ENCODE measurements at regions not wholly inside any gene's neighbourhood (a gene's known extent, or its start where the extent isn't known, plus 50 kb on each side); places are given as distances from the start of the nearest gene placed in this dataset.

DNA sequence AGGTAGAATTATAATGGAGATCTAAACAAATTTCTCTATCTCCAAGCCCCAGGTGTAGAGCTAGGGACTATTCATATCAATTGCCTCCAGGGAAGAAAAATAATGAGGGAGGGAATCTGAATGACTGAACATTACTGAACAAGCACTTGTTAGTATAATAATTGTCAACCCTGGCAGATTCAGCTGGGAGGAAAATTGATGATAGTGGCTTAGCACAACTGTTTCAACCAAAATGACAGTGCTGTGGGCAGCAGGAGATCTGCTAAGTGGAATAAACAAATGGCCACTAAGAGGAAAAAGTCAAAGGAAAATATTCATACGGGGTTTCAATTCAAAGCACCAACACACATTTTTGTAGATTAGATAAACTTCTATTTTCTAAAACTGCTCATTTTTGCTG, 294.9 kb upstream of the ZNF385D start:
- no peaks in the 10 kb centered on the region for H3K23me2 ChIP-seq (ENCODE audit: insufficient read length, low read depth, low read length, poor library complexity, severe bottlenecking)
- H3K4me3 Mint-ChIP-seq, result no peak overlapping the region
- H3K14ac ChIP-seq (ENCODE audit: insufficient read depth, low read length), result no peak overlapping the region
- H2BK5ac ChIP-seq (ENCODE audit: insufficient read length, low read length), result no peak overlapping the region
- H2BK12ac ChIP-seq (ENCODE audit: insufficient read length, low read depth, low read length), result no peak overlapping the region
- H2AFZ ChIP-seq (ENCODE audit: low read length), result no peak overlapping the region
- no peak overlapping the region for H3K4ac ChIP-seq (ENCODE audit: low read depth, low read length)
- H3K56ac ChIP-seq (ENCODE audit: insufficient read length, low read depth, low read length), result no peak overlapping the region
- no peak overlapping the region; a peak in 1 of 7 replicates for H3K27ac Mint-ChIP-seq
- no peaks in the 10 kb centered on the region for H3K27me3 Mint-ChIP-seq (ENCODE audit: low read depth)
- no peak overlapping the region for H3K9ac ChIP-seq (ENCODE audit: extremely low read depth, insufficient read length, low read length)
- H4K8ac ChIP-seq (replicated peaks; ENCODE audit: insufficient read length, low read depth, low read length), result no peak overlapping the region
- TF ChIP-seq, protein P1, sequence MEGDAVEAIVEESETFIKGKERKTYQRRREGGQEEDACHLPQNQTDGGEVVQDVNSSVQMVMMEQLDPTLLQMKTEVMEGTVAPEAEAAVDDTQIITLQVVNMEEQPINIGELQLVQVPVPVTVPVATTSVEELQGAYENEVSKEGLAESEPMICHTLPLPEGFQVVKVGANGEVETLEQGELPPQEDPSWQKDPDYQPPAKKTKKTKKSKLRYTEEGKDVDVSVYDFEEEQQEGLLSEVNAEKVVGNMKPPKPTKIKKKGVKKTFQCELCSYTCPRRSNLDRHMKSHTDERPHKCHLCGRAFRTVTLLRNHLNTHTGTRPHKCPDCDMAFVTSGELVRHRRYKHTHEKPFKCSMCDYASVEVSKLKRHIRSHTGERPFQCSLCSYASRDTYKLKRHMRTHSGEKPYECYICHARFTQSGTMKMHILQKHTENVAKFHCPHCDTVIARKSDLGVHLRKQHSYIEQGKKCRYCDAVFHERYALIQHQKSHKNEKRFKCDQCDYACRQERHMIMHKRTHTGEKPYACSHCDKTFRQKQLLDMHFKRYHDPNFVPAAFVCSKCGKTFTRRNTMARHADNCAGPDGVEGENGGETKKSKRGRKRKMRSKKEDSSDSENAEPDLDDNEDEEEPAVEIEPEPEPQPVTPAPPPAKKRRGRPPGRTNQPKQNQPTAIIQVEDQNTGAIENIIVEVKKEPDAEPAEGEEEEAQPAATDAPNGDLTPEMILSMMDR (conservative IDR thresholded peaks at IDR 0.05), result no peak
- H3K4me1 Mint-ChIP-seq, result peaks cover 11% of the 10 kb centered on the region in 2 experiments
- H3K4me1 ChIP-seq (ENCODE audit: insufficient read depth, low read length), result no peaks in the 10 kb centered on the region; the same call in 1 of the 2 replicates
- no peak for DNase-seq
- H4K5ac ChIP-seq (ENCODE audit: insufficient read length, low read depth, low read length), result no peak overlapping the region
- no peaks in the 10 kb centered on the region for H3K79me1 ChIP-seq (ENCODE audit: insufficient read depth, low read depth, low read length, poor library complexity, severe bottlenecking)
- H2BK15ac ChIP-seq (ENCODE audit: low read depth, low read length), result no peak overlapping the region
- H3K9me3 ChIP-seq (ENCODE audit: control insufficient read depth, low read depth, low read length), result no peaks in the 10 kb centered on the region
- H3K36me3 Mint-ChIP-seq (ENCODE audit: insufficient read depth in 1 of 3, low read depth in 3 of 3), result 0 out of 7 replicates have a peak, but pooled peaks cover 0 to 1% (median 0%) of the 10 kb centered on the region in 3 experiments
- H4K91ac ChIP-seq (ENCODE audit: insufficient read length, low read depth, low read length), result no peak overlapping the region
- H2BK120ac ChIP-seq (ENCODE audit: low read depth, low read length, poor library complexity, severe bottlenecking), result no peak overlapping the region
- no peak overlapping the region for H3K23ac ChIP-seq (ENCODE audit: insufficient read length, low read depth, low read length)
- H3K27me3 ChIP-seq (ENCODE audit: insufficient read depth, low read length), result no peaks in the 10 kb centered on the region
- no peak overlapping the region for H3T11ph ChIP-seq (ENCODE audit: low read length)
- H3K18ac ChIP-seq (ENCODE audit: insufficient read length, low read depth, low read length), result no peak overlapping the region
- H2BK20ac ChIP-seq (ENCODE audit: low read depth, low read length, poor library complexity, severe bottlenecking), result no peak overlapping the region
- WGBS (ENCODE audit: extremely low coverage, insufficient read length, low lambda C conversion rate), result no CpG with 5 or more reads among the region's 1 CpG
- no peaks in the 10 kb centered on the region for H4K20me1 ChIP-seq (ENCODE audit: control insufficient read depth, insufficient read depth, insufficient read length)
- no peak overlapping the region for H3K4me2 ChIP-seq (ENCODE audit: insufficient read depth, insufficient read length, low read length)
- no peak overlapping the region for H3K27ac ChIP-seq (ENCODE audit: insufficient read length, low read depth, low read length)
- H3K79me2 ChIP-seq (ENCODE audit: insufficient read depth, low read length), result no peaks in the 10 kb centered on the region
- no peaks in the 10 kb centered on the region; a peak in 1 of 5 replicates for H3K9me3 Mint-ChIP-seq
- H2AK5ac ChIP-seq (ENCODE audit: insufficient read length, low read length), result no peak overlapping the region
